ENCODE measurements at regions not wholly inside any gene's neighbourhood (a gene's known extent, or its start where the extent isn't known, plus 50 kb on each side); places are given as distances from the start of the nearest gene placed in this dataset.
"Not testable (repeated sequence)": the region's sequence is repeated elsewhere in the genome, so short reads cannot be mapped to it uniquely, and the experiment has no call there.

- H3F3A ChIP-seq (ENCODE audit: control insufficient read depth, insufficient read depth), result peaks cover 15% of the 10 kb centered on the region
- no peaks in the 10 kb centered on the region for H3K9me2 ChIP-seq (replicated peaks; ENCODE audit: control insufficient read depth, low read length)
- no peak for TF ChIP-seq CTCF (IDR thresholded peaks at IDR 0.05; ENCODE audit: low read depth, low read length, poor library complexity, severe bottlenecking)
- no peak for TF ChIP-seq EZH2phosphoT487 (IDR thresholded peaks at IDR 0.05; ENCODE audit: borderline replicate concordance, low read length)
- peak overlapping the region; percentile 54 for H3K4me3 ChIP-seq (ENCODE audit: low read length)
- peaks cover 4% of the 10 kb centered on the region; the same call in 1 of the 2 replicates for H3K9me3 ChIP-seq (ENCODE audit: control insufficient read depth, insufficient read depth, low read length)
- H3K4me2 ChIP-seq (ENCODE audit: low read length), result peak overlapping the region; percentile 70
- no peaks in the 10 kb centered on the region for H3K27me3 ChIP-seq (ENCODE audit: control insufficient read depth, low read length)
- H3K27ac ChIP-seq (ENCODE audit: low read depth, low read length), result peak overlapping the region; percentile 77
- peaks cover 4% of the 10 kb centered on the region; the same call in 1 of the 2 replicates for H3K36me3 ChIP-seq (ENCODE audit: control insufficient read depth, low read length)
- no peaks in the 10 kb centered on the region for H4K20me1 ChIP-seq (ENCODE audit: control insufficient read depth, insufficient read depth, low read depth, low read length)
- H3K4me1 ChIP-seq (ENCODE audit: control insufficient read depth, low read length), result peaks cover 71% of the 10 kb centered on the region
- H3K79me2 ChIP-seq (ENCODE audit: control insufficient read depth, low read length), result no peaks in the 10 kb centered on the region
These were observed 814.0 kb upstream of the ID2 start for GRCh38 chr2:7867867-7868266.

- H3K27ac ChIP-seq (ENCODE audit: low read depth, low read length), result peak overlapping the region; percentile 77; the same call in 1 of the 2 replicates
- H3K9me3 ChIP-seq (ENCODE audit: control insufficient read depth, insufficient read depth, low read length), result peaks cover 4% of the 10 kb centered on the region; the same call in 1 of the 2 replicates
- no peaks in the 10 kb centered on the region for H3K79me2 ChIP-seq (ENCODE audit: control insufficient read depth, low read length)
- peaks cover 71% of the 10 kb centered on the region for H3K4me1 ChIP-seq (ENCODE audit: control insufficient read depth, low read length)
- H3F3A ChIP-seq (ENCODE audit: control insufficient read depth, insufficient read depth), result peaks cover 15% of the 10 kb centered on the region
- peak overlapping the region; percentile 54; the same call in 1 of the 2 replicates for H3K4me3 ChIP-seq (ENCODE audit: low read length)
- peaks cover 4% of the 10 kb centered on the region; the same call in 1 of the 2 replicates for H3K36me3 ChIP-seq (ENCODE audit: control insufficient read depth, low read length)
- TF ChIP-seq CTCF (IDR thresholded peaks at IDR 0.05; ENCODE audit: low read depth, low read length, poor library complexity, severe bottlenecking), result no peak
- TF ChIP-seq EZH2phosphoT487 (IDR thresholded peaks at IDR 0.05; ENCODE audit: borderline replicate concordance, low read length), result no peak
- H3K27me3 ChIP-seq (ENCODE audit: control insufficient read depth, low read length), result no peaks in the 10 kb centered on the region
- H3K9me2 ChIP-seq (replicated peaks; ENCODE audit: control insufficient read depth, low read length), result no peaks in the 10 kb centered on the region
- H4K20me1 ChIP-seq (ENCODE audit: control insufficient read depth, insufficient read depth, low read depth, low read length), result no peaks in the 10 kb centered on the region
- H3K4me2 ChIP-seq (ENCODE audit: low read length), result peak overlapping the region; percentile 70
These were observed 813.0 kb upstream of the ID2 start for GRCh38 chr2:7868836-7869235.

- H3K79me2 ChIP-seq (ENCODE audit: control insufficient read depth, low read length); H3K9me3 ChIP-seq (ENCODE audit: control insufficient read depth, insufficient read depth, low read length); H3K4me3 ChIP-seq (ENCODE audit: low read length); H3K27me3 ChIP-seq (ENCODE audit: control insufficient read depth, low read length); H3K36me3 ChIP-seq (ENCODE audit: control insufficient read depth, low read length); H4K20me1 ChIP-seq (ENCODE audit: control insufficient read depth, insufficient read depth, low read depth, low read length); H3K9me2 ChIP-seq (replicated peaks; ENCODE audit: control insufficient read depth, low read length); H3K4me2 ChIP-seq (ENCODE audit: low read length); H3F3A ChIP-seq (ENCODE audit: control insufficient read depth, insufficient read depth); H3K27ac ChIP-seq (ENCODE audit: low read depth, low read length): not testable (repeated sequence)
- H3K4me1 ChIP-seq (ENCODE audit: control insufficient read depth, low read length), result peaks cover 17% of the 10 kb centered on the region
These were observed 805.4 kb upstream of the ID2 start for GRCh38 chr2:7876445-7876844.

- H4K20me1 ChIP-seq (ENCODE audit: control insufficient read depth, insufficient read depth, low read depth, low read length); H3K9me2 ChIP-seq (replicated peaks; ENCODE audit: control insufficient read depth, low read length); H3K79me2 ChIP-seq (ENCODE audit: control insufficient read depth, low read length); H3K4me3 ChIP-seq (ENCODE audit: low read length); H3F3A ChIP-seq (ENCODE audit: control insufficient read depth, insufficient read depth); H3K9me3 ChIP-seq (ENCODE audit: control insufficient read depth, insufficient read depth, low read length); H3K36me3 ChIP-seq (ENCODE audit: control insufficient read depth, low read length); H3K27ac ChIP-seq (ENCODE audit: low read depth, low read length); H3K4me2 ChIP-seq (ENCODE audit: low read length); H3K27me3 ChIP-seq (ENCODE audit: control insufficient read depth, low read length): not testable (repeated sequence)
- H3K4me1 ChIP-seq (ENCODE audit: control insufficient read depth, low read length), result peaks cover 16% of the 10 kb centered on the region
These were observed 803.6 kb upstream of the ID2 start for GRCh38 chr2:7878266-7878665.

Data from DOHH2 (cell line).